ENCODE measurements at regions not wholly inside any gene's neighbourhood (a gene's known extent, or its start where the extent isn't known, plus 50 kb on each side); places are given as distances from the start of the nearest gene placed in this dataset.

DNA sequence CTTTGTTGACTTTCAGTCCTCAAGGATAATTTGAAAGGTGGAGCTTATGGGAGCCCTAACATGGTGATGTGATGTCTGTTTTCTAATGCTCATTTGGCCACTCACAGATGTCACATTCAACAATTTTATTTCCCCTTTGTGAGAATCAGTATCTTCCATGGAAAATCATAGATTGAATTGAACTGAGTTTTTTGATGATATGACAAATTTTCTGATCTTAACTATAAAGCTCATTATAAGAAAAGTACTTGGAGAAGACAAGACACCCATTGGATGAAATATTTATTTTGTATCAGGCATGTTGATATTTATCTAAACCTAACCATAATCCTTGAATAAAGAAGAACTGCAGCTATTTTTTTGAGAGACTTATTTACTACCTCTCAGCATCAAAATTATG, 824.6 kb upstream of the GOT2 start:
- TF ChIP-seq POLR2AphosphoS5 (IDR thresholded peaks at IDR 0.05; ENCODE audit: low read depth, low read length), result no peak
- TF ChIP-seq, protein P1, sequence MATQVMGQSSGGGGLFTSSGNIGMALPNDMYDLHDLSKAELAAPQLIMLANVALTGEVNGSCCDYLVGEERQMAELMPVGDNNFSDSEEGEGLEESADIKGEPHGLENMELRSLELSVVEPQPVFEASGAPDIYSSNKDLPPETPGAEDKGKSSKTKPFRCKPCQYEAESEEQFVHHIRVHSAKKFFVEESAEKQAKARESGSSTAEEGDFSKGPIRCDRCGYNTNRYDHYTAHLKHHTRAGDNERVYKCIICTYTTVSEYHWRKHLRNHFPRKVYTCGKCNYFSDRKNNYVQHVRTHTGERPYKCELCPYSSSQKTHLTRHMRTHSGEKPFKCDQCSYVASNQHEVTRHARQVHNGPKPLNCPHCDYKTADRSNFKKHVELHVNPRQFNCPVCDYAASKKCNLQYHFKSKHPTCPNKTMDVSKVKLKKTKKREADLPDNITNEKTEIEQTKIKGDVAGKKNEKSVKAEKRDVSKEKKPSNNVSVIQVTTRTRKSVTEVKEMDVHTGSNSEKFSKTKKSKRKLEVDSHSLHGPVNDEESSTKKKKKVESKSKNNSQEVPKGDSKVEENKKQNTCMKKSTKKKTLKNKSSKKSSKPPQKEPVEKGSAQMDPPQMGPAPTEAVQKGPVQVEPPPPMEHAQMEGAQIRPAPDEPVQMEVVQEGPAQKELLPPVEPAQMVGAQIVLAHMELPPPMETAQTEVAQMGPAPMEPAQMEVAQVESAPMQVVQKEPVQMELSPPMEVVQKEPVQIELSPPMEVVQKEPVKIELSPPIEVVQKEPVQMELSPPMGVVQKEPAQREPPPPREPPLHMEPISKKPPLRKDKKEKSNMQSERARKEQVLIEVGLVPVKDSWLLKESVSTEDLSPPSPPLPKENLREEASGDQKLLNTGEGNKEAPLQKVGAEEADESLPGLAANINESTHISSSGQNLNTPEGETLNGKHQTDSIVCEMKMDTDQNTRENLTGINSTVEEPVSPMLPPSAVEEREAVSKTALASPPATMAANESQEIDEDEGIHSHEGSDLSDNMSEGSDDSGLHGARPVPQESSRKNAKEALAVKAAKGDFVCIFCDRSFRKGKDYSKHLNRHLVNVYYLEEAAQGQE (IDR thresholded peaks at IDR 0.05; ENCODE audit: insufficient read depth in 1 of 2, low read depth in 2 of 2, low read length in 2 of 2), result no peak

Measured in PFSK-1 (cell line).